HUDEP-2 (cell line): ENCODE measurements at regions not wholly inside any gene's neighbourhood (a gene's known extent, or its start where the extent isn't known, plus 50 kb on each side); places are given as distances from the start of the nearest gene placed in this dataset.
"Not testable (repeated sequence)": the region's sequence is repeated elsewhere in the genome, so short reads cannot be mapped to it uniquely, and the experiment has no call there.

Source experiments
- DNase-seq, 76 experiments: peaks; one replicate each; lab custom pipeline; 2025; ENCODE audit not compliant: unreplicated experiment in 76 of 76; lab: John Stamatoyannopoulos, UW

GRCh38 chr9:65397763-65398719, 113.0 kb upstream of the FOXD4L5 start:
- not testable (repeated sequence) for DNase-seq

- DNase-seq: not testable (repeated sequence)
These were observed 112.2 kb upstream of the FOXD4L5 start for GRCh38 chr9:65397226-65397625.

- not testable (repeated sequence) for DNase-seq
These were observed 111.6 kb upstream of the FOXD4L5 start for GRCh38 chr9:65396601-65397000.

GRCh38 chr9:65395789-65396188, 110.8 kb upstream of the FOXD4L5 start:
- not testable (repeated sequence) for DNase-seq

- not testable (repeated sequence) for DNase-seq
These were observed 110.1 kb upstream of the FOXD4L5 start for GRCh38 chr9:65395121-65395520.

- DNase-seq: not testable (repeated sequence)
These were observed 108.3 kb upstream of the FOXD4L5 start for GRCh38 chr9:65393111-65393810.

- DNase-seq: not testable (repeated sequence)
These were observed 107.6 kb upstream of the FOXD4L5 start for GRCh38 chr9:65392611-65393010.

- DNase-seq: not testable (repeated sequence)
These were observed 104.7 kb upstream of the FOXD4L5 start for GRCh38 chr9:65389710-65390109.

- DNase-seq: not testable (repeated sequence)
These were observed 104.2 kb upstream of the FOXD4L5 start for GRCh38 chr9:65389216-65389615.

GRCh38 chr9:65386699-65387098, 101.7 kb upstream of the FOXD4L5 start:
- DNase-seq: not testable (repeated sequence)

- DNase-seq: not testable (repeated sequence)
These were observed 101.2 kb upstream of the FOXD4L5 start for GRCh38 chr9:65386191-65386590.

GRCh38 chr9:65385655-65386024, 100.6 kb upstream of the FOXD4L5 start:
- not testable (repeated sequence) for DNase-seq

- not testable (repeated sequence) for DNase-seq
These were observed 100.0 kb upstream of the FOXD4L5 start for GRCh38 chr9:65384759-65385654.

- DNase-seq: not testable (repeated sequence)
These were observed 99.1 kb upstream of the FOXD4L5 start for GRCh38 chr9:65384066-65384465.

- not testable (repeated sequence) for DNase-seq
These were observed 98.6 kb upstream of the FOXD4L5 start for GRCh38 chr9:65383646-65384045.

GRCh38 chr9:65382701-65383318, 97.8 kb upstream of the FOXD4L5 start:
- DNase-seq: not testable (repeated sequence)
